ENCODE measurements at regions not wholly inside any gene's neighbourhood (a gene's known extent, or its start where the extent isn't known, plus 50 kb on each side); places are given as distances from the start of the nearest gene placed in this dataset.

- Histone ChIP-seq H2AFZ (ENCODE audit: low read depth, low read length) (no peak overlapping the region), H3K4me2 (ENCODE audit: low read length) (peak overlapping the region; percentile 5), H3K27me3 (ENCODE audit: low read depth, low read length) (0 out of 2 replicates have a peak, but pooled peaks cover 5% of the 10 kb centered on the region), H3K4me3 (ENCODE audit: low read length) (no peak overlapping the region), H3K79me2 (ENCODE audit: low read length) (no peaks in the 10 kb centered on the region), H3K9me3 (ENCODE audit: insufficient read depth, low read length) (no peaks in the 10 kb centered on the region), H3K4me1 (ENCODE audit: low read length) (peaks cover 22% of the 10 kb centered on the region), H4K20me1 (ENCODE audit: insufficient read depth, low read length) (no peaks in the 10 kb centered on the region), H3K36me3 (replicated peaks; ENCODE audit: low read depth, low read length) (no peaks in the 10 kb centered on the region), H3K9ac (ENCODE audit: low read length) (no peak overlapping the region), H3K27ac (ENCODE audit: low read length) (no peak overlapping the region)
- TF ChIP-seq EZH2phosphoT487 (IDR thresholded peaks at IDR 0.05; ENCODE audit: low read depth) (no peak), CTCF (IDR thresholded peaks at IDR 0.05; ENCODE audit: low read depth, low read length) (no peak)
Measured at GRCh38 chr2:196530910-196531309, 108.6 kb upstream of the CCDC150 start.

GRCh38 chr2:196533772-196534397 is 105.6 kb upstream of the CCDC150 start:
- peaks cover 17% of the 10 kb centered on the region for H3K4me1 ChIP-seq (ENCODE audit: low read length)
- no peaks in the 10 kb centered on the region for H3K36me3 ChIP-seq (replicated peaks; ENCODE audit: low read depth, low read length)
- TF ChIP-seq EZH2phosphoT487 (IDR thresholded peaks at IDR 0.05; ENCODE audit: low read depth) (no peak), CTCF (IDR thresholded peaks at IDR 0.05; ENCODE audit: low read depth, low read length) (no peak)
- no peaks in the 10 kb centered on the region for H3K9me3 ChIP-seq (ENCODE audit: insufficient read depth, low read length)
- no peak overlapping the region for H3K27ac ChIP-seq (ENCODE audit: low read length)
- no peak overlapping the region for H3K9ac ChIP-seq (ENCODE audit: low read length)
- no peak overlapping the region for H3K4me3 ChIP-seq (ENCODE audit: low read length)
- H3K27me3 ChIP-seq (ENCODE audit: low read depth, low read length) = 0 out of 2 replicates have a peak, but pooled peaks cover 5% of the 10 kb centered on the region
- H2AFZ ChIP-seq (ENCODE audit: low read depth, low read length) = no peak overlapping the region
- H4K20me1 ChIP-seq (ENCODE audit: insufficient read depth, low read length) = no peaks in the 10 kb centered on the region
- H3K79me2 ChIP-seq (ENCODE audit: low read length) = no peaks in the 10 kb centered on the region
- no peak overlapping the region for H3K4me2 ChIP-seq (ENCODE audit: low read length)

- Histone ChIP-seq H2AFZ (ENCODE audit: low read depth, low read length) (no peak overlapping the region), H4K20me1 (ENCODE audit: insufficient read depth, low read length) (no peaks in the 10 kb centered on the region), H3K4me3 (ENCODE audit: low read length) (no peak overlapping the region), H3K36me3 (replicated peaks; ENCODE audit: low read depth, low read length) (no peaks in the 10 kb centered on the region), H3K4me1 (ENCODE audit: low read length) (peaks cover 15% of the 10 kb centered on the region), H3K4me2 (ENCODE audit: low read length) (no peak overlapping the region), H3K79me2 (ENCODE audit: low read length) (no peaks in the 10 kb centered on the region), H3K9me3 (ENCODE audit: insufficient read depth, low read length) (no peaks in the 10 kb centered on the region), H3K27ac (ENCODE audit: low read length) (no peak overlapping the region), H3K27me3 (ENCODE audit: low read depth, low read length) (0 out of 2 replicates have a peak, but pooled peaks cover 5% of the 10 kb centered on the region), H3K9ac (ENCODE audit: low read length) (no peak overlapping the region)
- TF ChIP-seq EZH2phosphoT487 (IDR thresholded peaks at IDR 0.05; ENCODE audit: low read depth) = no peak
- no peak for TF ChIP-seq CTCF (IDR thresholded peaks at IDR 0.05; ENCODE audit: low read depth, low read length)
Measured at GRCh38 chr2:196534495-196534894, 105.0 kb upstream of the CCDC150 start.

- no peak overlapping the region for H3K4me2 ChIP-seq (ENCODE audit: low read length)
- H4K20me1 ChIP-seq (ENCODE audit: insufficient read depth, low read length) = no peaks in the 10 kb centered on the region
- H2AFZ ChIP-seq (ENCODE audit: low read depth, low read length) = no peak overlapping the region
- no peak overlapping the region for H3K4me3 ChIP-seq (ENCODE audit: low read length)
- no peak for TF ChIP-seq EZH2phosphoT487 (IDR thresholded peaks at IDR 0.05; ENCODE audit: low read depth)
- no peak overlapping the region for H3K27ac ChIP-seq (ENCODE audit: low read length)
- no peaks in the 10 kb centered on the region for H3K36me3 ChIP-seq (replicated peaks; ENCODE audit: low read depth, low read length)
- H3K4me1 ChIP-seq (ENCODE audit: low read length) = peaks cover 15% of the 10 kb centered on the region
- no peaks in the 10 kb centered on the region for H3K79me2 ChIP-seq (ENCODE audit: low read length)
- no peak overlapping the region for H3K9ac ChIP-seq (ENCODE audit: low read length)
- no peaks in the 10 kb centered on the region for H3K9me3 ChIP-seq (ENCODE audit: insufficient read depth, low read length)
- H3K27me3 ChIP-seq (ENCODE audit: low read depth, low read length) = 0 out of 2 replicates have a peak, but pooled peaks cover 5% of the 10 kb centered on the region
Measured at GRCh38 chr2:196535061-196535460, 104.5 kb upstream of the CCDC150 start.

Measured in OCI-LY3 (cell line).